MM.1S (cell line): ENCODE measurements at regions not wholly inside any gene's neighbourhood (a gene's known extent, or its start where the extent isn't known, plus 50 kb on each side); places are given as distances from the start of the nearest gene placed in this dataset.

Source experiments
- DNase-seq: peaks from one replicate; pipeline ENCODE4 v3.0.0-alpha.2; 2015
- H2AFZ ChIP-seq: fragments of 300-600 bp; sonication (generic); 2 replicates; pipeline ENCODE4 v1.6.0; 2016; ENCODE audit warnings: antibody characterized with exemption, low read length
- H3F3A ChIP-seq: fragments of 300-600 bp; sonication (generic); 2 replicates; pipeline ENCODE4 v1.6.1; 2016; ENCODE audit warnings: mild to moderate bottlenecking, antibody characterized with exemption, low read length, moderate library complexity, mixed read lengths; ENCODE audit not compliant: insufficient read depth
- H3K27ac ChIP-seq: fragments of 300-600 bp; sonication (generic); 2 replicates; pipeline ENCODE4 v1.5.1; 2016; ENCODE audit warnings: mild to moderate bottlenecking, low read length
- H3K27me3 ChIP-seq: fragments of 300-600 bp; sonication (generic); replicated peaks from 2 replicates; pipeline ENCODE4 v1.6.0; 2016; ENCODE audit warnings: low read length; ENCODE audit not compliant: insufficient read depth
- H3K36me3 ChIP-seq: fragments of 300-600 bp; sonication (generic); replicated peaks from 2 replicates; pipeline ENCODE4 v1.6.1; 2016; ENCODE audit warnings: mild to moderate bottlenecking, low read length, mixed read lengths; ENCODE audit not compliant: insufficient read depth
- H3K4me1 ChIP-seq: fragments of 300-600 bp; sonication (generic); 2 replicates; pipeline ENCODE4 v1.6.1; 2016; ENCODE audit warnings: low read length, mixed read lengths
- H3K4me2 ChIP-seq: fragments of 300-600 bp; sonication (generic); 2 replicates; pipeline ENCODE4 v1.6.0; 2016; ENCODE audit warnings: low read depth, low read length
- H3K4me3 ChIP-seq: fragments of 300-600 bp; sonication (generic); 2 replicates; pipeline ENCODE4 v1.5.1; 2016; ENCODE audit warnings: low read length, mixed read lengths
- H3K79me2 ChIP-seq: fragments of 300-600 bp; sonication (generic); 2 replicates; pipeline ENCODE4 v1.6.1; 2016; ENCODE audit warnings: mixed run types, low read length, mixed read lengths
- H3K9ac ChIP-seq: fragments of 300-600 bp; sonication (generic); 2 replicates; pipeline ENCODE4 v1.6.1; 2016; ENCODE audit warnings: low read length, mixed read lengths
- H3K9me2 ChIP-seq: fragments of 300-600 bp; sonication (generic); replicated peaks from 2 replicates; pipeline ENCODE4 v1.6.1; 2016; ENCODE audit warnings: mild to moderate bottlenecking, low read length, mixed read lengths; ENCODE audit not compliant: insufficient read depth
- H3K9me3 ChIP-seq: fragments of 300-600 bp; sonication (generic); replicated peaks from 2 replicates; pipeline ENCODE4 v1.6.1; 2016; ENCODE audit warnings: mild to moderate bottlenecking, low read length, mixed read lengths; ENCODE audit not compliant: insufficient read depth
- H4K20me1 ChIP-seq: fragments of 300-600 bp; sonication (generic); 2 replicates; pipeline ENCODE4 v1.6.1; 2016; ENCODE audit warnings: mild to moderate bottlenecking, low read length, moderate library complexity, mixed read lengths; ENCODE audit not compliant: insufficient read depth
- EZH2 ChIP-seq: fragments of 300-600 bp; sonication (generic); optimal IDR thresholded peaks from 2 replicates; pipeline ENCODE3; 2017; ENCODE audit warnings: low read depth, mild to moderate bottlenecking, antibody characterized with exemption, low read length, mixed read lengths
- EZH2phosphoT487 ChIP-seq: fragments of 300-600 bp; sonication (generic); IDR thresholded peaks from 2 replicates; pipeline ENCODE4 v1.6.1; 2018; ENCODE audit warnings: antibody characterized with exemption, low read length
- TF ChIP-seq, protein P1 (sequence below): fragments of 300-600 bp; sonication (generic); IDR thresholded peaks from 2 replicates; pipeline ENCODE4 v1.5.1; 2016; ENCODE audit warnings: antibody characterized with exemption, low read length, mixed read lengths

DNA sequence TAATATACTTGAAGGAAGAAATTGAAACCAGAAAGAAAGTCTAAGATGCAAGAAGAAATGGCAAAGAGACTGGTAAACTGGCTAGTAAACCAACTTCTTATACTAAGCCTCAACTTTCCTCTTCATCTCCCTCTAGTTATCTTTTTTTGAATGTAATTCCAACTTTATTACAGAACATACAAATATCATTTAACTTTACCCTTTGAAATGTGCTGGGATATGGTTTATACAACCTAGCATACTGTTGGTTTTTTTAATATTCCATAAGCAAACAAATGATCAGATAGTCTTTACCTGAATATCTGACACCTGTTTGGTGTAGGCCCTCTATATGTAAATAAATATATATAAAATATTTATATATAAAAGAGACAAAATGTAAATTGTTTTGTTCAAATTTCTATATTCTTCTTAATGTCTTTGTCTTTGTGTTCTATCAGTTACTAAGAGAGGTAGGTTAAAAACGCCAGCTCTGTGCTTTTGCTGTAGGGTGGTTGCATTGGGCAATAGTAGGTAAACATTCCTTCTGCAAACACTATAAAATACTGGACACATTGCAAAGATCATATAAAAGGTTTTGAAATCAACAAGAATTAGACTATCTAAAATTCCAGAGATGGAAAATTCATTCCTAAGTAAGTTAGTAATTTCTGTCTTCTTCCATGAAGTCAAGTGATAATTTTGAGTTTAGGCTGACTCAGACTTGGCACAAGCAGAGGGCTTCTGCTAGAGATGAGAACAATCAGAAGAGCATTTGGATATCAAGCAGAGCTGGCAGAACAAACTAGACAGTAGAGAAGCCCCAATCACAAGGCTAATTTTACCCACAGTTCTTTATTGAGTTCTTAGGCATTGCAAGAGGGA is 383.3 kb downstream of the RFC3 start:
- Histone ChIP-seq H3K4me2 (no peak overlapping the region), H3K4me3 (no peak overlapping the region), H3K9me2 (no peaks in the 10 kb centered on the region), H4K20me1 (no peaks in the 10 kb centered on the region), H3K79me2 (no peaks in the 10 kb centered on the region), H3K4me1 (no peaks in the 10 kb centered on the region), H3K9me3 (no peaks in the 10 kb centered on the region), H3K9ac (no peak overlapping the region), H3F3A (no peaks in the 10 kb centered on the region), H3K36me3 (no peaks in the 10 kb centered on the region), H2AFZ (no peak overlapping the region), H3K27ac (no peak overlapping the region), H3K27me3 (no peaks in the 10 kb centered on the region)
- DNase-seq, result no peak
- TF ChIP-seq, protein P1, sequence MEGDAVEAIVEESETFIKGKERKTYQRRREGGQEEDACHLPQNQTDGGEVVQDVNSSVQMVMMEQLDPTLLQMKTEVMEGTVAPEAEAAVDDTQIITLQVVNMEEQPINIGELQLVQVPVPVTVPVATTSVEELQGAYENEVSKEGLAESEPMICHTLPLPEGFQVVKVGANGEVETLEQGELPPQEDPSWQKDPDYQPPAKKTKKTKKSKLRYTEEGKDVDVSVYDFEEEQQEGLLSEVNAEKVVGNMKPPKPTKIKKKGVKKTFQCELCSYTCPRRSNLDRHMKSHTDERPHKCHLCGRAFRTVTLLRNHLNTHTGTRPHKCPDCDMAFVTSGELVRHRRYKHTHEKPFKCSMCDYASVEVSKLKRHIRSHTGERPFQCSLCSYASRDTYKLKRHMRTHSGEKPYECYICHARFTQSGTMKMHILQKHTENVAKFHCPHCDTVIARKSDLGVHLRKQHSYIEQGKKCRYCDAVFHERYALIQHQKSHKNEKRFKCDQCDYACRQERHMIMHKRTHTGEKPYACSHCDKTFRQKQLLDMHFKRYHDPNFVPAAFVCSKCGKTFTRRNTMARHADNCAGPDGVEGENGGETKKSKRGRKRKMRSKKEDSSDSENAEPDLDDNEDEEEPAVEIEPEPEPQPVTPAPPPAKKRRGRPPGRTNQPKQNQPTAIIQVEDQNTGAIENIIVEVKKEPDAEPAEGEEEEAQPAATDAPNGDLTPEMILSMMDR, result no peak
- TF ChIP-seq EZH2 (no peak), EZH2phosphoT487 (no peak)

DNA sequence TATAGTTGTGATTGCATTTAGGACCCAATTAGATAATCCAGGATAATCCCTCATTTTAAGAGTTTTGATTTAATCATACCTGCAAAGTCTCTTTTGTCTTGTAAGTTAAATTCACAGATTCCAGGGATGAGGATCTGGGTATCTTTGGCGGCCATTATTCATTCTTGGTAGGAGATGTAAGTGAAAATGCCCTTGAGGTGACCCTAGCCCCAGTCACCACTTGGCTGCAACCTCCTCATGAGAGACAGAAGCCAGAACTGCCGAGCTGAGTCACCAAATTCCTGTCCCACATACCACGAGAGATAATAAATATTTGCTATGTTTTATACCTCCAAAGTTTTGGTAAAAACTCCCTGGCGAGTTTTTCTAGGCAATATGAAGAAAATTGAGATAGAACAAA is 389.4 kb downstream of the RFC3 start:
- no peak for DNase-seq
- no peak for TF ChIP-seq EZH2
- TF ChIP-seq EZH2phosphoT487, result no peak
- TF ChIP-seq, protein P1, result no peak
- Histone ChIP-seq H3F3A (no peaks in the 10 kb centered on the region), H3K9me2 (no peaks in the 10 kb centered on the region), H3K27me3 (no peaks in the 10 kb centered on the region), H3K36me3 (no peaks in the 10 kb centered on the region), H3K4me3 (no peak overlapping the region), H3K27ac (no peak overlapping the region), H3K79me2 (no peaks in the 10 kb centered on the region), H3K4me2 (no peak overlapping the region), H4K20me1 (no peaks in the 10 kb centered on the region), H3K9me3 (no peaks in the 10 kb centered on the region), H3K4me1 (no peaks in the 10 kb centered on the region), H2AFZ (no peak overlapping the region), H3K9ac (no peak overlapping the region)

DNA sequence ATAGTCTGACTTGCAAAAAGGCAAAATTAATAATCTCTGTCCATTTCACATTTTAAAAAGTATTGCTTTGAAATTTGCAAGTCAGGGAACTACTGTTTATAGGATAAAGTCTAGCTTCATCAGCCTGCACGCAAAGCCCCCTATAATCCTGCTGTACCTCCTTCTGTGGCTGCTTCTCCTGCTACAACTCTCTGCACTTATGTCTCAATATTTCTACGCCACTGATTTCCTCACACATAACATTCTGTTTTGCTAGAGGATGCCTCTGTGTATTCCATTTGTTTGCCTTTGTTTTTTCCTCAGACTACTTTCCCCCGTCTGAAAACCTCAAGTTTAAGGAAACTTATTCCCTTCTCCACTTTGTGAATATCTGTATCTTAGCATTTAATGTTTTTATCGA is 389.9 kb downstream of the RFC3 start:
- no peak overlapping the region for H3K4me3 ChIP-seq
- no peak for DNase-seq
- H3K27me3 ChIP-seq, result no peaks in the 10 kb centered on the region
- H3K9ac ChIP-seq, result no peak overlapping the region
- H2AFZ ChIP-seq, result no peak overlapping the region
- H3K27ac ChIP-seq, result no peak overlapping the region
- H3K9me2 ChIP-seq, result no peaks in the 10 kb centered on the region
- TF ChIP-seq, protein P1, result no peak
- TF ChIP-seq EZH2phosphoT487, result no peak
- TF ChIP-seq EZH2, result no peak
- no peak overlapping the region for H3K4me2 ChIP-seq
- H3K4me1 ChIP-seq, result no peaks in the 10 kb centered on the region
- H3F3A ChIP-seq, result no peaks in the 10 kb centered on the region
- no peaks in the 10 kb centered on the region for H3K9me3 ChIP-seq
- no peaks in the 10 kb centered on the region for H3K36me3 ChIP-seq
- H3K79me2 ChIP-seq, result no peaks in the 10 kb centered on the region
- H4K20me1 ChIP-seq, result no peaks in the 10 kb centered on the region
